H1 (cell line): ENCODE measurements at regions not wholly inside any gene's neighbourhood (a gene's known extent, or its start where the extent isn't known, plus 50 kb on each side); places are given as distances from the start of the nearest gene placed in this dataset.

Source experiments
- CTBP2 ChIP-seq: IDR thresholded peaks from 2 replicates; pipeline ENCODE4 v1.7.0; 2011; ENCODE audit warnings: borderline replicate concordance, mild to moderate bottlenecking, moderate library complexity, mixed read lengths, low read length; ENCODE audit not compliant: insufficient read depth, insufficient read length
- EP300 ChIP-seq, 2 experiments: IDR thresholded peaks; 1 replicate in 1 of 2; 2 replicates in 1 of 2; pipeline ENCODE4 v1.6.1; 2011 to 2012; ENCODE audit warnings: low read depth in 2 of 2, low read length in 2 of 2, mild to moderate bottlenecking in 2 of 2, borderline replicate concordance in 1 of 2, inconsistent platforms in 1 of 2, moderate library complexity in 1 of 2
- RFX5 ChIP-seq: IDR thresholded peaks from 2 replicates; pipeline ENCODE4 v1.6.1; 2011; ENCODE audit warnings: low read depth, low read length, improper control_type of control experiment, borderline replicate concordance
- RXRA ChIP-seq: IDR thresholded peaks from 2 replicates; pipeline ENCODE4 v1.6.1; 2011; ENCODE audit warnings: low read depth, mild to moderate bottlenecking, low read length, moderate library complexity; ENCODE audit not compliant: insufficient read depth
- SIRT6 ChIP-seq: IDR thresholded peaks from one replicate; pipeline ENCODE4 v1.7.1; 2012; ENCODE audit warnings: low read length, inconsistent platforms
- SIX5 ChIP-seq: IDR thresholded peaks from 2 replicates; pipeline ENCODE4 v1.6.1; 2011; ENCODE audit warnings: mild to moderate bottlenecking, low read depth, low read length
- TF ChIP-seq, protein P1 (sequence below): fragments of 300-600 bp; sonication (generic); IDR thresholded peaks from 2 replicates; pipeline ENCODE4 v1.7.1; 2012; ENCODE audit warnings: low read length, moderate library complexity, mild to moderate bottlenecking, inconsistent platforms; ENCODE audit not compliant: insufficient replicate concordance
- TF ChIP-seq, protein P2 (sequence below), 3 experiments: IDR thresholded peaks; 1 replicate in 2 of 3; 2 replicates in 1 of 3; pipeline versions ENCODE4 v1.5.1 to v1.6.1; 2011; ENCODE audit warnings: low read length in 3 of 3, mild to moderate bottlenecking in 3 of 3, inconsistent platforms in 2 of 3, low read depth in 1 of 3, moderate library complexity in 1 of 3; ENCODE audit not compliant: insufficient read depth in 1 of 3; ENCODE audit errors: control extremely low read depth in 1 of 3

DNA sequence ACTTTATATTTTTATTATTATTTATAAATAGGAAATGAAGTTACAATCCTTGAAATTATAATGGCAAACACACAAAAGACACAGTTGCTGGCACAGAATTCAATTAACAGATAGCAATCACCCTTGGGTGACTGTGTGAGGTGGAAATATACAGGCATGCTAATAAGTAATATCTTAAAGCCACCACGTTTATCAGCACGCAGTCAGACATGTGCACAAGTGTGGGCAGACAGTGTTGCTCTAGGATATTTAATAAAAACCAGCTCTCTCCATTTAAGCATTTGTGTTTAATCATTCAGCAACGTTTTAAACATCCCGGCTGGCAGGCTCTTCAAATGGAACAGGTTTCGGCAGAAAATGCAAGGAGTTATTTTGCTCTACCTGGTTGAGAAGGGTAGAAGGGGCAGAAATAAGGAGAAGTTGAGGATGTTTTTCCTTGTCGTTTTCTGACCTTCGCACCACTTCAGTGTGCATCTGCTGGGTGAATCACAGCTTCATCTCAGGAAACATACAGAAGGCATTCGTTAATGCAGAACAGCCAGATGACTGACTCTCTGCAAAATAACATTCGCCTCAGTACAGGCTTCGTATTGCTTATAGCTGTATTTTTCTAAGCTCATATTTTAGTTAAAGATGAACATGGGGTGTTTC is 585.1 kb downstream of the QKI start (continued):
- TF ChIP-seq, protein P1, sequence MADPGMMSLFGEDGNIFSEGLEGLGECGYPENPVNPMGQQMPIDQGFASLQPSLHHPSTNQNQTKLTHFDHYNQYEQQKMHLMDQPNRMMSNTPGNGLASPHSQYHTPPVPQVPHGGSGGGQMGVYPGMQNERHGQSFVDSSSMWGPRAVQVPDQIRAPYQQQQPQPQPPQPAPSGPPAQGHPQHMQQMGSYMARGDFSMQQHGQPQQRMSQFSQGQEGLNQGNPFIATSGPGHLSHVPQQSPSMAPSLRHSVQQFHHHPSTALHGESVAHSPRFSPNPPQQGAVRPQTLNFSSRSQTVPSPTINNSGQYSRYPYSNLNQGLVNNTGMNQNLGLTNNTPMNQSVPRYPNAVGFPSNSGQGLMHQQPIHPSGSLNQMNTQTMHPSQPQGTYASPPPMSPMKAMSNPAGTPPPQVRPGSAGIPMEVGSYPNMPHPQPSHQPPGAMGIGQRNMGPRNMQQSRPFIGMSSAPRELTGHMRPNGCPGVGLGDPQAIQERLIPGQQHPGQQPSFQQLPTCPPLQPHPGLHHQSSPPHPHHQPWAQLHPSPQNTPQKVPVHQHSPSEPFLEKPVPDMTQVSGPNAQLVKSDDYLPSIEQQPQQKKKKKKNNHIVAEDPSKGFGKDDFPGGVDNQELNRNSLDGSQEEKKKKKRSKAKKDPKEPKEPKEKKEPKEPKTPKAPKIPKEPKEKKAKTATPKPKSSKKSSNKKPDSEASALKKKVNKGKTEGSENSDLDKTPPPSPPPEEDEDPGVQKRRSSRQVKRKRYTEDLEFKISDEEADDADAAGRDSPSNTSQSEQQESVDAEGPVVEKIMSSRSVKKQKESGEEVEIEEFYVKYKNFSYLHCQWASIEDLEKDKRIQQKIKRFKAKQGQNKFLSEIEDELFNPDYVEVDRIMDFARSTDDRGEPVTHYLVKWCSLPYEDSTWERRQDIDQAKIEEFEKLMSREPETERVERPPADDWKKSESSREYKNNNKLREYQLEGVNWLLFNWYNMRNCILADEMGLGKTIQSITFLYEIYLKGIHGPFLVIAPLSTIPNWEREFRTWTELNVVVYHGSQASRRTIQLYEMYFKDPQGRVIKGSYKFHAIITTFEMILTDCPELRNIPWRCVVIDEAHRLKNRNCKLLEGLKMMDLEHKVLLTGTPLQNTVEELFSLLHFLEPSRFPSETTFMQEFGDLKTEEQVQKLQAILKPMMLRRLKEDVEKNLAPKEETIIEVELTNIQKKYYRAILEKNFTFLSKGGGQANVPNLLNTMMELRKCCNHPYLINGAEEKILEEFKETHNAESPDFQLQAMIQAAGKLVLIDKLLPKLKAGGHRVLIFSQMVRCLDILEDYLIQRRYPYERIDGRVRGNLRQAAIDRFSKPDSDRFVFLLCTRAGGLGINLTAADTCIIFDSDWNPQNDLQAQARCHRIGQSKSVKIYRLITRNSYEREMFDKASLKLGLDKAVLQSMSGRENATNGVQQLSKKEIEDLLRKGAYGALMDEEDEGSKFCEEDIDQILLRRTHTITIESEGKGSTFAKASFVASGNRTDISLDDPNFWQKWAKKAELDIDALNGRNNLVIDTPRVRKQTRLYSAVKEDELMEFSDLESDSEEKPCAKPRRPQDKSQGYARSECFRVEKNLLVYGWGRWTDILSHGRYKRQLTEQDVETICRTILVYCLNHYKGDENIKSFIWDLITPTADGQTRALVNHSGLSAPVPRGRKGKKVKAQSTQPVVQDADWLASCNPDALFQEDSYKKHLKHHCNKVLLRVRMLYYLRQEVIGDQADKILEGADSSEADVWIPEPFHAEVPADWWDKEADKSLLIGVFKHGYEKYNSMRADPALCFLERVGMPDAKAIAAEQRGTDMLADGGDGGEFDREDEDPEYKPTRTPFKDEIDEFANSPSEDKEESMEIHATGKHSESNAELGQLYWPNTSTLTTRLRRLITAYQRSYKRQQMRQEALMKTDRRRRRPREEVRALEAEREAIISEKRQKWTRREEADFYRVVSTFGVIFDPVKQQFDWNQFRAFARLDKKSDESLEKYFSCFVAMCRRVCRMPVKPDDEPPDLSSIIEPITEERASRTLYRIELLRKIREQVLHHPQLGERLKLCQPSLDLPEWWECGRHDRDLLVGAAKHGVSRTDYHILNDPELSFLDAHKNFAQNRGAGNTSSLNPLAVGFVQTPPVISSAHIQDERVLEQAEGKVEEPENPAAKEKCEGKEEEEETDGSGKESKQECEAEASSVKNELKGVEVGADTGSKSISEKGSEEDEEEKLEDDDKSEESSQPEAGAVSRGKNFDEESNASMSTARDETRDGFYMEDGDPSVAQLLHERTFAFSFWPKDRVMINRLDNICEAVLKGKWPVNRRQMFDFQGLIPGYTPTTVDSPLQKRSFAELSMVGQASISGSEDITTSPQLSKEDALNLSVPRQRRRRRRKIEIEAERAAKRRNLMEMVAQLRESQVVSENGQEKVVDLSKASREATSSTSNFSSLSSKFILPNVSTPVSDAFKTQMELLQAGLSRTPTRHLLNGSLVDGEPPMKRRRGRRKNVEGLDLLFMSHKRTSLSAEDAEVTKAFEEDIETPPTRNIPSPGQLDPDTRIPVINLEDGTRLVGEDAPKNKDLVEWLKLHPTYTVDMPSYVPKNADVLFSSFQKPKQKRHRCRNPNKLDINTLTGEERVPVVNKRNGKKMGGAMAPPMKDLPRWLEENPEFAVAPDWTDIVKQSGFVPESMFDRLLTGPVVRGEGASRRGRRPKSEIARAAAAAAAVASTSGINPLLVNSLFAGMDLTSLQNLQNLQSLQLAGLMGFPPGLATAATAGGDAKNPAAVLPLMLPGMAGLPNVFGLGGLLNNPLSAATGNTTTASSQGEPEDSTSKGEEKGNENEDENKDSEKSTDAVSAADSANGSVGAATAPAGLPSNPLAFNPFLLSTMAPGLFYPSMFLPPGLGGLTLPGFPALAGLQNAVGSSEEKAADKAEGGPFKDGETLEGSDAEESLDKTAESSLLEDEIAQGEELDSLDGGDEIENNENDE, result no peak
- TF ChIP-seq, protein P2, sequence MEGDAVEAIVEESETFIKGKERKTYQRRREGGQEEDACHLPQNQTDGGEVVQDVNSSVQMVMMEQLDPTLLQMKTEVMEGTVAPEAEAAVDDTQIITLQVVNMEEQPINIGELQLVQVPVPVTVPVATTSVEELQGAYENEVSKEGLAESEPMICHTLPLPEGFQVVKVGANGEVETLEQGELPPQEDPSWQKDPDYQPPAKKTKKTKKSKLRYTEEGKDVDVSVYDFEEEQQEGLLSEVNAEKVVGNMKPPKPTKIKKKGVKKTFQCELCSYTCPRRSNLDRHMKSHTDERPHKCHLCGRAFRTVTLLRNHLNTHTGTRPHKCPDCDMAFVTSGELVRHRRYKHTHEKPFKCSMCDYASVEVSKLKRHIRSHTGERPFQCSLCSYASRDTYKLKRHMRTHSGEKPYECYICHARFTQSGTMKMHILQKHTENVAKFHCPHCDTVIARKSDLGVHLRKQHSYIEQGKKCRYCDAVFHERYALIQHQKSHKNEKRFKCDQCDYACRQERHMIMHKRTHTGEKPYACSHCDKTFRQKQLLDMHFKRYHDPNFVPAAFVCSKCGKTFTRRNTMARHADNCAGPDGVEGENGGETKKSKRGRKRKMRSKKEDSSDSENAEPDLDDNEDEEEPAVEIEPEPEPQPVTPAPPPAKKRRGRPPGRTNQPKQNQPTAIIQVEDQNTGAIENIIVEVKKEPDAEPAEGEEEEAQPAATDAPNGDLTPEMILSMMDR (IDR thresholded peaks at IDR 0.05; ENCODE audit: control extremely low read depth in 1 of 3, insufficient read depth in 1 of 3, low read depth in 1 of 3, low read length in 3 of 3), result no peak
- TF ChIP-seq RFX5 (no peak), EP300 (IDR thresholded peaks at IDR 0.05; ENCODE audit: borderline replicate concordance in 1 of 2, low read depth in 2 of 2, low read length in 2 of 2) (no peak), RXRA (no peak), SIX5 (no peak), CTBP2 (no peak), SIRT6 (no peak)
